ENCODE measurements at regions not wholly inside any gene's neighbourhood (a gene's known extent, or its start where the extent isn't known, plus 50 kb on each side); places are given as distances from the start of the nearest gene placed in this dataset.

GRCh38 chr10:78506614-78507013 lies 473.0 kb downstream of the RPS24 start:
- no peak for DNase-seq

GRCh38 chr10:78507510-78508160 lies 474.0 kb downstream of the RPS24 start:
- no peak for DNase-seq

GRCh38 chr10:78508955-78509748 lies 475.5 kb downstream of the RPS24 start:
- DNase-seq: no peak

GRCh38 chr10:78510566-78511323 lies 477.1 kb downstream of the RPS24 start:
- DNase-seq: no peak

- DNase-seq: no peak
Measured at GRCh38 chr10:78511324-78512204, 477.9 kb downstream of the RPS24 start.

GRCh38 chr10:78512205-78512550 lies 478.5 kb downstream of the RPS24 start:
- DNase-seq: no peak

GRCh38 chr10:78513330-78513729 lies 479.7 kb downstream of the RPS24 start:
- DNase-seq: no peak

- DNase-seq: no peak
Measured at GRCh38 chr10:78513986-78514385, 480.3 kb downstream of the RPS24 start.

- DNase-seq: no peak
Measured at GRCh38 chr10:78514459-78514858, 480.8 kb downstream of the RPS24 start.

GRCh38 chr10:78515038-78515872 lies 481.6 kb downstream of the RPS24 start:
- DNase-seq: no peak

GRCh38 chr10:78515873-78516153 lies 482.1 kb downstream of the RPS24 start:
- DNase-seq: no peak

GRCh38 chr10:78516236-78516635 lies 482.6 kb downstream of the RPS24 start:
- no peak for DNase-seq

GRCh38 chr10:78516756-78517155 lies 483.1 kb downstream of the RPS24 start:
- no peak for DNase-seq

GRCh38 chr10:78518224-78518623 lies 484.6 kb downstream of the RPS24 start:
- no peak for DNase-seq

GRCh38 chr10:78520737-78521430 lies 487.2 kb downstream of the RPS24 start:
- no peak for DNase-seq

- DNase-seq: no peak
Measured at GRCh38 chr10:78523453-78523852, 489.8 kb downstream of the RPS24 start.

- no peak for DNase-seq
Measured at GRCh38 chr10:78524342-78524741, 490.7 kb downstream of the RPS24 start.

GRCh38 chr10:78524941-78525340 lies 491.3 kb downstream of the RPS24 start:
- DNase-seq: no peak

GRCh38 chr10:78526347-78526746 lies 492.7 kb downstream of the RPS24 start:
- no peak for DNase-seq

GRCh38 chr10:78527296-78527695 lies 493.6 kb downstream of the RPS24 start:
- DNase-seq: no peak

GRCh38 chr10:78528749-78529204 lies 495.1 kb downstream of the RPS24 start:
- no peak for DNase-seq
